HepG2 (cell line): ENCODE measurements at regions not wholly inside any gene's neighbourhood (a gene's known extent, or its start where the extent isn't known, plus 50 kb on each side); places are given as distances from the start of the nearest gene placed in this dataset.

Experiments used
- ATAC-seq: fragments of 200-7000 bp; cut with Tn5 transposase; 3 replicates; pipeline ENCODE4 v1.9.1; 2020; ENCODE audit warnings: mild to moderate bottlenecking, moderate library complexity
- BruUV-seq: library from RNA; stranded (reverse); fragments of 400-500 nt; replicated peaks from 2 replicates; lab custom pipeline; 2021; lab: Mats Ljungman, UMichigan
- CTCF ChIA-PET: fragments of 300-600 bp; formaldehyde crosslinking; extraction: SDS; loops from one replicate; lab custom pipeline; 2021; ENCODE audit warnings: low total read pairs, inconsistent platforms, low intra/inter-chr PET ratio; lab: Yijun Ruan, JAX
- POLR2A ChIA-PET: fragments of 350-600 bp; sonication (Branson Sonifier 250); formaldehyde crosslinking; loops from one replicate; lab custom pipeline; 2020; ENCODE audit warnings: antibody characterized with exemption, inconsistent platforms; lab: Yijun Ruan, JAX
- DNase-seq: peaks from one replicate; pipeline ENCODE4 v3.0.0-alpha.2; 2015; ENCODE audit warnings: low spot score
- FAIRE-seq: peaks from 3 replicates; lab custom pipeline; 2011; peaks lifted over from hg19 to GRCh38; lab: Jason Lieb, UNC
- H2AFZ ChIP-seq: one replicate; pipeline ENCODE4 v1.6.1; 2011; ENCODE audit warnings: low read length, inconsistent platforms
- H3K27ac ChIP-seq: fragments of 300-600 bp; 3 replicates; pipeline ENCODE4 v1.8.0; 2011; ENCODE audit warnings: mixed run types, mild to moderate bottlenecking, mixed read lengths, low read length, inconsistent platforms; ENCODE audit not compliant: insufficient read depth; ENCODE audit errors: extremely low read length
- H3K27me3 ChIP-seq, 2 experiments: fragments of 200-600 bp in 1 of 2; 2 replicates in 1 of 2; 3 replicates in 1 of 2; pipeline versions ENCODE4 v1.6.0 to v1.8.0; 2011; ENCODE audit warnings: low read length in 2 of 2, mild to moderate bottlenecking in 2 of 2, moderate library complexity in 2 of 2, inconsistent platforms in 1 of 2; ENCODE audit not compliant: insufficient read depth in 2 of 2, control insufficient read depth in 1 of 2
- H3K36me3 ChIP-seq, 2 experiments: fragments of 200-600 bp in 1 of 2; replicated peaks in 1 of 2; 2 replicates in 1 of 2; 3 replicates in 1 of 2; pipeline versions ENCODE4 v1.5.1 to v1.8.0; 2011; ENCODE audit warnings: low read length in 2 of 2, inconsistent platforms in 1 of 2; ENCODE audit not compliant: insufficient read depth in 2 of 2, control insufficient read depth in 1 of 2
- H3K4me1 ChIP-seq: 2 replicates; pipeline ENCODE4 v1.5.1; 2012; ENCODE audit warnings: low read length, inconsistent platforms; ENCODE audit not compliant: insufficient read depth
- H3K4me2 ChIP-seq: 2 replicates; pipeline ENCODE4 v1.6.0; 2011; ENCODE audit warnings: low read depth, low read length, inconsistent platforms
- H3K4me3 ChIP-seq, 3 experiments: fragments of 200-600 bp in 1 of 3; sonication (generic), shearing (Covaris generic) in 1 of 3; replicated peaks in 1 of 3; 2 replicates each; pipeline ENCODE4 v1.5.1; 2011 to 2016; ENCODE audit warnings: low read length in 3 of 3, inconsistent platforms in 2 of 3, low read depth in 2 of 3, mild to moderate bottlenecking in 2 of 3, control low read depth in 1 of 3, mixed read lengths in 1 of 3; ENCODE audit not compliant: insufficient read depth in 1 of 3
- H3K79me2 ChIP-seq: one replicate; pipeline ENCODE4 v1.6.1; 2011; ENCODE audit warnings: low read length, inconsistent platforms; ENCODE audit not compliant: insufficient read depth
- H3K9ac ChIP-seq: 2 replicates; pipeline ENCODE4 v1.6.0; 2011; ENCODE audit warnings: mild to moderate bottlenecking, low read depth, low read length, inconsistent platforms; ENCODE audit not compliant: insufficient read depth
- H3K9me3 ChIP-seq: 2 replicates; pipeline ENCODE4 v1.5.1; 2012; ENCODE audit warnings: mild to moderate bottlenecking, low read length
- H4K20me1 ChIP-seq: 2 replicates; pipeline ENCODE4 v1.6.0; 2011; ENCODE audit warnings: inconsistent platforms, mild to moderate bottlenecking, low read length, moderate library complexity; ENCODE audit not compliant: insufficient read depth
- CBX1 ChIP-seq: IDR thresholded peaks from one replicate; pipeline ENCODE4 v1.6.1; 2016; ENCODE audit warnings: antibody characterized with exemption, low read depth
- HES4 ChIP-seq: sonication (generic); formaldehyde crosslinking; IDR thresholded peaks from 2 replicates; pipeline ENCODE4 v1.9.0; 2021; ENCODE audit warnings: mild to moderate bottlenecking, missing genetic modification reagents, borderline replicate concordance
- MEIS1 ChIP-seq: sonication (generic); formaldehyde crosslinking; IDR thresholded peaks from 2 replicates; pipeline ENCODE4 v1.9.0; 2021; ENCODE audit warnings: mild to moderate bottlenecking, missing genetic modification reagents, moderate library complexity, borderline replicate concordance
- PLSCR1 ChIP-seq: sonication (generic); formaldehyde crosslinking; IDR thresholded peaks from 2 replicates; pipeline ENCODE4 v1.5.0; 2020; ENCODE audit warnings: missing genetic modification reagents, mild to moderate bottlenecking, borderline replicate concordance
- PRPF4 ChIP-seq: fragments of 200-400 bp; formaldehyde crosslinking; IDR thresholded peaks from 2 replicates; pipeline ENCODE4 v1.6.1; 2016; ENCODE audit warnings: low read length, low read depth; ENCODE audit not compliant: poor library complexity, severe bottlenecking
- SMARCC2 ChIP-seq: fragments of 450-650 bp; IDR thresholded peaks from 2 replicates; pipeline ENCODE4 v1.6.1; 2017; ENCODE audit warnings: antibody characterized with exemption, mild to moderate bottlenecking
- USF2 ChIP-seq, 2 experiments: sonication (generic) in 1 of 2; formaldehyde crosslinking in 1 of 2; IDR thresholded peaks; 2 replicates each; pipeline versions ENCODE4 v1.5.1 to v1.6.1; 2011 to 2020; ENCODE audit warnings: borderline replicate concordance in 1 of 2, low read depth in 1 of 2, low read length in 1 of 2, mild to moderate bottlenecking in 1 of 2, missing genetic modification reagents in 1 of 2, moderate library complexity in 1 of 2
- ZBTB34 ChIP-seq: sonication (generic); formaldehyde crosslinking; IDR thresholded peaks from 2 replicates; pipeline ENCODE4 v1.8.0; 2022; ENCODE audit warnings: mild to moderate bottlenecking, missing genetic modification reagents
- ZBTB44 ChIP-seq: sonication (generic); formaldehyde crosslinking; IDR thresholded peaks from 2 replicates; pipeline ENCODE4 v1.4.0; 2020; ENCODE audit warnings: missing genetic modification reagents
- ZNF331 ChIP-seq: sonication (generic); formaldehyde crosslinking; IDR thresholded peaks from 2 replicates; pipeline ENCODE4 v1.4.0; 2020; ENCODE audit warnings: missing genetic modification reagents
- ZNF33B ChIP-seq: sonication (generic); formaldehyde crosslinking; IDR thresholded peaks from 2 replicates; pipeline ENCODE4 v1.5.1; 2020; ENCODE audit warnings: mild to moderate bottlenecking, missing genetic modification reagents
- ZNF724P ChIP-seq: sonication (generic); formaldehyde crosslinking; IDR thresholded peaks from 2 replicates; pipeline ENCODE4 v1.8.0; 2022; ENCODE audit warnings: missing genetic modification reagents, borderline replicate concordance
- WGBS: methylation state at CpG from one replicate; pipeline ENCODE4 v1.1.6; 2017; ENCODE audit warnings: low lambda C conversion rate; 5-methylcytosine and 5-hydroxymethylcytosine counted together
- in situ Hi-C: cut with HindIII; loops from 2 replicates; pipeline ENCODE4 v1.10.0; 2017; ENCODE audit warnings: low pct_unique_long_range_greater_than_20kb; ENCODE audit not compliant: extremely low pct_ligation_motif_present
- intact Hi-C: fragments of 100-400 bp; cut with micrococcal nuclease; formaldehyde crosslinking; loops from one replicate; pipeline ENCODE4 v1.10.0; 2022; ENCODE audit not compliant: unreplicated experiment

- no peak for TF ChIP-seq USF2 (IDR thresholded peaks at IDR 0.05; ENCODE audit: low read depth, low read length)
- TF ChIP-seq USF2 (CRISPR knock-in tag; IDR thresholded peaks at IDR 0.05; ENCODE audit: borderline replicate concordance) = no peak
- no peak for TF ChIP-seq HES4 (CRISPR knock-in tag)
- TF ChIP-seq ZNF33B = no peak
- TF ChIP-seq PRPF4 = no peak
- TF ChIP-seq SMARCC2 = no peak
Measured at GRCh38 chr13:21884299-21884909, 213.5 kb downstream of the FGF9 start (continued).

- POLR2A ChIA-PET = no interaction called here
- in situ Hi-C loops = loop anchor here (25.0 kb wide), 1 partner anchor 98 kb away; no protein-coding TSS in a partner anchor
- WGBS = 83% methylated on average over 1 of the region's 9 CpGs
Measured at GRCh38 chr13:21884965-21885567, 214.2 kb downstream of the FGF9 start.

More at GRCh38 chr13:21884965-21885567, 214.2 kb downstream of the FGF9 start:
- Histone ChIP-seq H3K27ac (no peak overlapping the region), H3K36me3 (no peaks in the 10 kb centered on the region), H3K79me2 (no peaks in the 10 kb centered on the region), H3K4me2 (no peak overlapping the region), H3K9me3 (no peaks in the 10 kb centered on the region), H3K9ac (no peak overlapping the region), H4K20me1 (no peaks in the 10 kb centered on the region), H3K4me1 (no peaks in the 10 kb centered on the region), H3K4me3 (no peak overlapping the region), H3K27me3 (peaks cover 1 to 7% of the 10 kb centered on the region in 2 experiments; a peak in 2 of 5 replicates), H2AFZ (no peak overlapping the region)
- intact Hi-C loops = no loop called here
- no peak for TF ChIP-seq ZBTB44 (CRISPR knock-in tag)
- TF ChIP-seq ZBTB34 (CRISPR knock-in tag) = no peak
- TF ChIP-seq ZNF724P (CRISPR knock-in tag) = no peak
- TF ChIP-seq MEIS1 = no peak
- TF ChIP-seq ZNF331 (CRISPR knock-in tag) = no peak
- TF ChIP-seq PLSCR1 (CRISPR knock-in tag) = no peak
- no peak for TF ChIP-seq CBX1
- CTCF ChIA-PET = no interaction called here
- BruUV-seq = no TSS peak
- ATAC-seq (no peak), FAIRE-seq (no peak), DNase-seq (no peak)
